Posterior cingulate gyrus (tissue), 11 donors: ENCODE measurements at regions not wholly inside any gene's neighbourhood (a gene's known extent, or its start where the extent isn't known, plus 50 kb on each side); places are given as distances from the start of the nearest gene placed in this dataset.
"Not testable (repeated sequence)": the region's sequence is repeated elsewhere in the genome, so short reads cannot be mapped to it uniquely, and the experiment has no call there.

Source experiments
- DNase-seq, 10 donors: peaks; one replicate each; pipeline versions ENCODE4 v3.0.0 to v3.0.0-alpha.2; 2020 to 2021; ENCODE audit warnings: mixed read lengths in 3 of 10
- intact Hi-C: fragments of 100-400 bp; cut with DNase I; formaldehyde crosslinking; loops from one replicate; pipeline ENCODE4 v1.15.1; 2023

- intact Hi-C loops: no loop called here
Observed at GRCh38 chr7:120005720-120006119, 267.3 kb upstream of the KCND2 start.

GRCh38 chr7:120014301-120014700, 258.7 kb upstream of the KCND2 start:
- intact Hi-C loops, DNase-seq: not testable (repeated sequence)

More at GRCh38 chr7:120005720-120006119, 267.3 kb upstream of the KCND2 start:
- peak in 1 of 10 donors; percentile 52 for DNase-seq

DNA sequence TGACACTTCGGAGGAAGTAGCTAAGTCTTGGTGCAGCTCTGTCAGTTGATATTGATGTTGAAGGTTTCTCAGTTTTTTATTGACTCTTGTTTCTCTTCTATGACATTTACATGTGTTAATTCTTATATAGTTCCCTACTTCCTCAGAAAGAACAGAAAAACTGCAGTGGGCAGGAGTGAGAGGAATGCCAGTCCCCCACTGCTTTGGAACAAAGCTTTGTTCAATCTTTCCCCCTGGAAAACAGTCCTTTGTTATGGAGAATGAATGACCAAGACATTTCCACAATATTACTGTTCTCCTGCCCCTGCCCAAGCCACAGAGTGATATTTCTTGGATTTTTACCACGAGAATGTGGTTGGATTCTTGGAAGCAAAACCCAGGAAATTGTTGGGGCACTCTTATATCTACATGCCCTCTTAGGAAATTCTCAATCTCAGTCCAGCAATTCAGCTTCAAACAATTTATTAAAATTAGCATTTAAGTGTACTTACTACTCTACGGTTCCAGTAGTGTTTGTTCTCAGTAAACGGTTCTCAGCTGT, 258.0 kb upstream of the KCND2 start:
- no peak for DNase-seq
- intact Hi-C loops: no loop called here

- intact Hi-C loops: no loop called here
- no peak for DNase-seq
Observed at GRCh38 chr7:120021085-120021484, 251.9 kb upstream of the KCND2 start.

- DNase-seq: no peak
- intact Hi-C loops: no loop called here
Observed at GRCh38 chr7:120023494-120024167, 249.3 kb upstream of the KCND2 start.

GRCh38 chr7:120028636-120029035, 244.3 kb upstream of the KCND2 start:
- intact Hi-C loops: no loop called here
- DNase-seq: no peak

DNA sequence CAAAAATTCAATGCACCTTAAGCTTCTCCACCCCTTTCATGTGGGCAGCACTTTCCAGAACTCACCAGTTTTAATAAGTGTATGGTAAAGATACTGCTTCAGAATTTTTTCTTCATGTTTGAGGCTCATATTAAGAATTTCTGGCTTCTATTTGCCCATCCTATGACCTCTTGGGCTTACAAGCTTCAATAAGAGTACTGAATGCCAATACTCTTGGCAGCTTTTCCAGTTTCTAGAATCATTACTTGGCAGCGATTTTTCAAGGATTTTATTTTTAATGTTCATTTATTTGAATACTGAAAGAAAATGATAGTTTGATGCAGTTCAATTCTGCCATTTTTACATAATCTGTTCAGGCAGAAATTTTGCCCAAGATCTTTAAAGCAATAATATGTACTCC, 242.1 kb upstream of the KCND2 start:
- no peak for DNase-seq
- intact Hi-C loops: no loop called here

DNA sequence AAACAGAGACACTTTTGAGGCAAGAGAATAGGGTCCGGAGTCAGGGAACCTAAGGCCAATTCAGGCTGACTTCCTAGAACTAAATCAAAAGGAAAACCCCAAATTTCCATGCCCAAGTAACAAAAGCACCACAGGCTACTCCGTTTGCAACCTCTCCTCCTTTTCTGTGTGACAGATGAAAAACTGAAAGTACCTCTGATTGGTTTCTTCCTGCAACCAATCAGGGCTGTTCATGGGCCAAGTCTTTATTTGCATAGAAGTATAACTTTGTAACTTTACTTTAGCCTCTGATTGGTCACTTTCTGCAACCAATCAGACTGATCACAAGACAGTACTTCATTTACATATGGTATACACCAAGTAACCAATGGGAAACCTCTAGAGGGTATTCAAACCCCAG, 239.9 kb upstream of the KCND2 start:
- intact Hi-C loops: no loop called here
- no peak for DNase-seq

GRCh38 chr7:120039138-120039537, 233.8 kb upstream of the KCND2 start:
- DNase-seq: no peak
- intact Hi-C loops: no loop called here

DNA sequence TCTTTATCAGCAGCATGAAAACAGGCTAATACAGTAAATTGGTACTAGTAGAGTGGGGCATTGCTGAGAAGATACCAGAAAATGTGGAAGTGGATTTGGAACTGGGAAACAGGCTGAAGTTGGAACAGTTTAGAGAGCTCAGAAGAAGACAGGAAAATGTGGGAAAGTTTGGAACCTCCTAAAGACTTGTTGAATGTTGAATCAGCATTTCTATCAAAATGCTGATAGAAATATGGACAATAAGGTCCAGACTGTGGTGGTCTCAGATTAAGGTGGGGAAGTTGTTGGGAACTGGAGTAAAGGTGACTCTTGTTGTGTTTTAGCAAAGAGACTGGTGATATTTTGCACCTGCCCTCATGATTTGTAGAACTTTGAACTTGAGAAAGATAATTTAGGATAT, 231.2 kb upstream of the KCND2 start:
- intact Hi-C loops: no loop called here
- DNase-seq: no peak

- no peak for DNase-seq
- intact Hi-C loops: no loop called here
Observed at GRCh38 chr7:120043250-120043649, 229.7 kb upstream of the KCND2 start.

DNA sequence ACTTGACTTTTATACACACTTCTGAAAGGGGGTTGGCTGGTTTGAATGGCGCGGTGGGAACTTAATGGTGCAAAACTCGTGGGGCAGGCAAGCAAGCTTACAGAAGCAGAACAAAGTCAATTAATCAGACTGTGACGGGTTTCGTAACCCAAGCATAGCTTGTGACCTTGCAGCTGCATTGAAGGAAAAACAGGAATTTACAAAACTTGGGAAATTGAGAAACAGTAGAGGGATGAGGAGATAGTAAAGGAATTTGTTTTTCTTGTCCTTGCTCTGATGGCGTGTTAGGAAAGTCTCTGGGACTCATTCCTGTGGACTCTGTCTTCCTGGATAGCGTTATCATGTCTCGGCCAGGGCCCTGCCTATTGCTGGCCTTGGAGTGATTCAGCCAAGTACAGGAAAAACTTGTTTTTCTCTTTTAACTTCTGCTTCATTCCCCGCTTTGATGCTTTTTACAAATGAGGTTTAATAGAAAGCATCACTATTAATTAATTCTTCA, 220.0 kb upstream of the KCND2 start:
- intact Hi-C loops: no loop called here
- no peak for DNase-seq

GRCh38 chr7:120053390-120053961, 219.5 kb upstream of the KCND2 start:
- intact Hi-C loops: no loop called here
- DNase-seq: no peak

GRCh38 chr7:120054376-120055100, 218.4 kb upstream of the KCND2 start:
- DNase-seq: no peak
- intact Hi-C loops: no loop called here

- intact Hi-C loops: no loop called here
- DNase-seq: no peak
Observed at GRCh38 chr7:120055300-120055699, 217.7 kb upstream of the KCND2 start.

- intact Hi-C loops: no loop called here
- peak in 1 of 10 donors; percentile 69 for DNase-seq
Observed at GRCh38 chr7:120056227-120056626, 216.7 kb upstream of the KCND2 start.

DNA sequence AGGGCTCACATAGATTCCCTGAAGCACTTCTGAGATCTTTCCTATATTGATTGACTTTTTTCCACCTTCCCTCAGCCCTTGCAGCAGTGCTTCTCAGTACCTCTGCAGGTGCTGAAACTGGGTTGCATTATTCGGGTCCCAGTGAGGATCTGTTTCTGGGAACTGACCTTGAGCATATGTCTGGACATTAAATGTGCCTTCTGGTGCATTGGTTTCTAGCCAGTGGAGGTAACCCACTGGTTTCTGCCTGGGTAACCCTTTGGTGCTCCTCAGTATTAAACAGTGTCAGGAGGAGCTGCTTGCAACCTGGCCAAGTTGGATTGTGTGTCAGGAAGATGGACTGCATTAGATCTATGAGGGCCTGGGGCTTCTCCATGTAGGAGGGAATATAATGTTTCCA, 213.3 kb upstream of the KCND2 start:
- no peak for DNase-seq
- intact Hi-C loops: no loop called here

DNA sequence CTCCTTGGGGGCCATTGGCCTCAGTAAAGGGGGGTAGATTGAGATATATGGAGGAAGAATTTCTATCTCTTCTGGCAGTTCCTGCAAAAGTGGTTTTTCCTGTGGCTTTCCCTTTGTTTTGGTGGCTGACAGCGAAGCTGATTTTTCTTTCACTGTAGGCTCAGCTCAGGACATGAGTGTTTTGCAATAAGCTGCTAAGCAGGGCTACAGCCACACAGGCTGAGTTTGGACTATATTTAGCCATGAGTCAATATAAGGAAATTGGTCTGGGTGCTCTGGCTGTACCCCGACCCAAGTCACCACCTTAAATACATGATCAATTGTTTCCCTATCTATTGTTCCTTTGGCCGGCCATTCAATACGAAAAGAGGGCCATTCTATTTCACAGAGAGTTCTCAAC, 212.7 kb upstream of the KCND2 start:
- intact Hi-C loops: no loop called here
- no peak for DNase-seq

GRCh38 chr7:120060875-120061274, 212.1 kb upstream of the KCND2 start:
- intact Hi-C loops: no loop called here
- no peak for DNase-seq

DNA sequence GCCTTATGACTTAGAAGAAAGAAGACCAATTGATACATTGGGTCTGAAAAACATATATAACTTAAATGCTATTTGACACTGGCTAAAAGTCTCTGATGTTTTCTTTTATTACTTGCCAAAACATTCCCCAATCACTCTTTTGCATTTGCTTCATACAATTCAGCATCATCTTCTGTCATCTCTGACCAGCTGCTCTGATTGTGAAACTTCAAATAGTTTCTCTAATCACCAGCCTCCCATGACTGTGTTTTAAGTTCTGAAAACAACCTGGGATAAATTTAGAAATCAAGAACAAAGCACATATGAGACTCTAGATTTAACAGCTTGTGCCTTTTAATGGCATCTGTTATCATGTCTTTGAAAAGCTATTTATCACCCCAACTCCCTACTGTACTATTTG, 208.4 kb upstream of the KCND2 start:
- no peak for DNase-seq
- intact Hi-C loops: no loop called here

- intact Hi-C loops, DNase-seq: not testable (repeated sequence)
Observed at GRCh38 chr7:120066898-120067297, 206.1 kb upstream of the KCND2 start.
